HCT116 (cell line): ENCODE measurements at regions not wholly inside any gene's neighbourhood (a gene's known extent, or its start where the extent isn't known, plus 50 kb on each side); places are given as distances from the start of the nearest gene placed in this dataset.

Experiments
- ATAC-seq: fragments of 200-7000 bp; cut with Tn5 transposase; 2 replicates; pipeline ENCODE4 v1.9.1; 2020; ENCODE audit warnings: mild to moderate bottlenecking, moderate library complexity
- BruUV-seq: library from RNA; stranded (reverse); fragments of 400-500 nt; replicated peaks from 2 replicates; lab custom pipeline; 2021; lab: Mats Ljungman, UMichigan
- CTCF ChIA-PET: fragments of 300-600 bp; sonication (Branson Sonifier 250); formaldehyde crosslinking; loops from one replicate; lab custom pipeline; 2021; ENCODE audit warnings: antibody characterized with exemption; lab: Charles Lee
- POLR2A ChIA-PET: fragments of 300-600, 350-600 bp; sonication (Branson Sonifier 250); formaldehyde crosslinking; loops from one replicate; lab custom pipeline; 2021; ENCODE audit warnings: antibody characterized with exemption; lab: Charles Lee
- RAD21 ChIA-PET, 2 experiments: fragments of 300-600 bp; sonication (Branson Sonifier 250); formaldehyde crosslinking; loops; one replicate each; lab custom pipeline; 2023; ENCODE audit warnings: low total read pairs in 2 of 2; ENCODE audit not compliant: uncharacterized antibody in 2 of 2, unreplicated experiment in 2 of 2, low non-redundant PET in 1 of 2; lab: Charles Lee
- DNase-seq: peaks from one replicate; pipeline ENCODE4 v3.0.0-alpha.2; 2010; ENCODE audit warnings: low read depth, low spot score
- H2AFZ ChIP-seq: fragments of 200-600 bp; shearing (Covaris generic), sonication (generic); 2 replicates; pipeline ENCODE4 v1.6.1; 2017; ENCODE audit warnings: low read depth, mixed run types, mixed read lengths, antibody characterized with exemption, low read length; ENCODE audit not compliant: poor library complexity, severe bottlenecking
- H3K27ac ChIP-seq: 2 replicates; pipeline ENCODE4 v1.5.1; 2012; ENCODE audit warnings: low read depth, low read length
- H3K27me3 ChIP-seq: fragments of 200-600 bp; sonication (generic); 2 replicates; pipeline ENCODE4 v1.6.1; 2016; ENCODE audit warnings: mixed run types, low read length, mixed read lengths; ENCODE audit not compliant: insufficient read depth
- H3K36me3 ChIP-seq, 2 experiments: fragments of 200-500 bp in 1 of 2; fragments of 200-600 bp in 1 of 2; sonication (Bioruptor generic) in 1 of 2; sonication (generic) in 1 of 2; 2 replicates each; pipeline versions ENCODE4 v1.5.1 to v1.6.1; 2014 to 2016; ENCODE audit warnings: low read length in 2 of 2, inconsistent platforms in 1 of 2, mixed read lengths in 1 of 2, mixed run types in 1 of 2; ENCODE audit not compliant: insufficient read depth in 2 of 2, control insufficient read depth in 1 of 2
- H3K4me1 ChIP-seq, 2 experiments: fragments of 200-600 bp in 1 of 2; sonication (generic) in 1 of 2; 2 replicates each; pipeline versions ENCODE4 v1.5.1 to v1.6.1; 2012 to 2017; ENCODE audit warnings: low read length in 2 of 2, inconsistent platforms in 1 of 2, mild to moderate bottlenecking in 1 of 2, mixed read lengths in 1 of 2, mixed run types in 1 of 2, moderate library complexity in 1 of 2; ENCODE audit not compliant: insufficient read depth in 2 of 2, control insufficient read depth in 1 of 2
- H3K4me2 ChIP-seq: fragments of 200-600 bp; sonication (generic); 2 replicates; pipeline ENCODE4 v1.6.1; 2017; ENCODE audit warnings: mixed run types, low read length, mixed read lengths
- H3K4me3 ChIP-seq, 2 experiments: fragments of 200-600 bp in 1 of 2; sonication (generic) in 1 of 2; replicated peaks in 1 of 2; 2 replicates each; pipeline ENCODE4 v1.5.1; 2011 to 2016; ENCODE audit warnings: low read length in 2 of 2, control low read depth in 1 of 2, low read depth in 1 of 2, mild to moderate bottlenecking in 1 of 2, mixed read lengths in 1 of 2, mixed run types in 1 of 2
- H3K79me2 ChIP-seq: fragments of 200-600 bp; sonication (generic); 2 replicates; pipeline ENCODE4 v1.6.1; 2017; ENCODE audit warnings: mild to moderate bottlenecking, mixed run types, low read length, moderate library complexity, mixed read lengths; ENCODE audit not compliant: insufficient read depth
- H3K9ac ChIP-seq: fragments of 200-600 bp; sonication (generic); 2 replicates; pipeline ENCODE4 v1.6.1; 2016; ENCODE audit warnings: low read length, mixed read lengths
- H3K9me2 ChIP-seq: fragments of 200-600 bp; sonication (generic), shearing (Covaris generic); 2 replicates; pipeline ENCODE4 v1.6.1; 2017; ENCODE audit warnings: mixed run types, mild to moderate bottlenecking, moderate library complexity; ENCODE audit not compliant: insufficient read depth
- H3K9me3 ChIP-seq, 2 experiments: fragments of 200-500 bp in 1 of 2; fragments of 200-600 bp in 1 of 2; sonication (Bioruptor generic) in 1 of 2; sonication (generic) in 1 of 2; 2 replicates each; pipeline ENCODE4 v1.6.1; 2014 to 2017; ENCODE audit warnings: low read length in 2 of 2, mixed read lengths in 2 of 2, inconsistent platforms in 1 of 2, low read depth in 1 of 2, mild to moderate bottlenecking in 1 of 2, mixed run types in 1 of 2, moderate library complexity in 1 of 2; ENCODE audit not compliant: control insufficient read depth in 1 of 2, insufficient read depth in 1 of 2
- H4K20me1 ChIP-seq: fragments of 200-600 bp; sonication (generic), shearing (Covaris generic); 2 replicates; pipeline ENCODE4 v1.6.1; 2017; ENCODE audit warnings: mixed run types, mild to moderate bottlenecking, moderate library complexity; ENCODE audit not compliant: insufficient read depth
- CBX3 ChIP-seq: IDR thresholded peaks from 2 replicates; pipeline ENCODE4 v1.6.1; 2012; ENCODE audit warnings: low read depth
- CEBPB ChIP-seq: IDR thresholded peaks from 2 replicates; pipeline ENCODE4 v1.6.1; 2012; ENCODE audit warnings: low read depth
- ELF1 ChIP-seq: IDR thresholded peaks from 2 replicates; pipeline ENCODE4 v1.6.1; 2012; ENCODE audit warnings: low read depth, borderline replicate concordance
- EZH2phosphoT487 ChIP-seq: fragments of 200-600 bp; IDR thresholded peaks from 2 replicates; pipeline ENCODE4 v1.6.1; 2018; ENCODE audit warnings: antibody characterized with exemption, borderline replicate concordance
- FOSL1 ChIP-seq: IDR thresholded peaks from 2 replicates; pipeline ENCODE4 v1.6.1; 2012; ENCODE audit warnings: low read depth
- MAX ChIP-seq: IDR thresholded peaks from 2 replicates; pipeline ENCODE4 v1.6.1; 2012
- POLR2A ChIP-seq: IDR thresholded peaks from 2 replicates; pipeline ENCODE4 v1.7.0; 2011; ENCODE audit warnings: borderline replicate concordance; ENCODE audit not compliant: insufficient read depth, insufficient read length; ENCODE audit errors: extremely low read depth
- POLR2AphosphoS5 ChIP-seq: IDR thresholded peaks from 2 replicates; pipeline ENCODE4 v1.6.1; 2011; ENCODE audit warnings: mild to moderate bottlenecking, low read depth, low read length, moderate library complexity
- RAD21 ChIP-seq: IDR thresholded peaks from 2 replicates; pipeline ENCODE4 v1.6.1; 2012; ENCODE audit warnings: low read depth, mild to moderate bottlenecking
- SP1 ChIP-seq: IDR thresholded peaks from 2 replicates; pipeline ENCODE4 v1.6.1; 2012; ENCODE audit warnings: low read depth
- SRF ChIP-seq: IDR thresholded peaks from 2 replicates; pipeline ENCODE4 v1.6.1; 2012; ENCODE audit warnings: low read depth
- TCF7L2 ChIP-seq: IDR thresholded peaks from 2 replicates; pipeline ENCODE4 v1.7.0; 2011; ENCODE audit warnings: borderline replicate concordance, inconsistent platforms; ENCODE audit not compliant: insufficient read depth, insufficient read length; ENCODE audit errors: extremely low read depth
- YY1 ChIP-seq: IDR thresholded peaks from 2 replicates; pipeline ENCODE4 v1.6.1; 2011; ENCODE audit warnings: low read length, low read depth, moderate library complexity, mild to moderate bottlenecking; ENCODE audit not compliant: insufficient replicate concordance; ENCODE audit errors: extremely low read depth
- ZNF274 ChIP-seq: fragments of 200-500 bp; sonication (Bioruptor generic); IDR thresholded peaks from 2 replicates; pipeline ENCODE4 v1.6.1; 2014; ENCODE audit warnings: mild to moderate bottlenecking, low read depth, low read length, inconsistent platforms
- intact Hi-C: fragments of 100-400 bp; cut with micrococcal nuclease; formaldehyde crosslinking; loops from 2 replicates; pipeline ENCODE4 v1.10.0; 2022
- TF ChIP-seq, protein P1 (sequence below): IDR thresholded peaks from 2 replicates; pipeline ENCODE4 v1.6.1; 2012
- TF ChIP-seq, protein P2 (sequence below), 3 experiments: fragments of 200-600 bp in 1 of 3; sonication (generic) in 1 of 3; IDR thresholded peaks in 2 of 3; conservative IDR thresholded peaks in 1 of 3; 2 replicates each; pipeline ENCODE4 v1.5.1; 2012 to 2017; ENCODE audit warnings: low read depth in 2 of 3, low read length in 2 of 3, antibody characterized with exemption in 1 of 3, borderline replicate concordance in 1 of 3, control low read depth in 1 of 3, mild to moderate bottlenecking in 1 of 3, mixed read lengths in 1 of 3, mixed run types in 1 of 3, moderate library complexity in 1 of 3; ENCODE audit not compliant: insufficient read depth in 1 of 3
- TF ChIP-seq, protein P3 (sequence below): IDR thresholded peaks from 2 replicates; pipeline ENCODE4 v1.6.1; 2011; ENCODE audit warnings: mild to moderate bottlenecking, low read length, moderate library complexity; ENCODE audit not compliant: insufficient replicate concordance; ENCODE audit errors: extremely low read depth

DNA sequence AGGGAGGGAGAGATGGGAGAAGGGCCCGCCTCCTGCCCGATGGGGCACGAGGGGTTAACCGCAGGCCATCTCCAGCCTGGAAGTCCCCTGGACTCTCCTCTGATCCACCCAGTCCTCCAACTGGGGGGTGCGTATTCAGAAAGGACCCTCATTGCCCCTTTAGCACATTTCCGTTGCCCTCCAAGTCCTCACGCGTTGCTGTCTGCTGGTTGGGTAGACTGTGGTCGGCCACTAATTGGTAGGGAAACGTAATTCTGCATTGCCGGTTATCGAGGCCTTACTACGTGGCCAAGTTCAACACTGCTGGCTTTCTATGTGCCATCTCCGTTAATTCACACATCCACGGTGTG, 103.4 kb downstream of the FOXL1 start:
- TF ChIP-seq TCF7L2 (no peak), FOSL1 (no peak), RAD21 (no peak), MAX (no peak), EZH2phosphoT487 (no peak), POLR2AphosphoS5 (no peak), SP1 (no peak), ZNF274 (no peak), ELF1 (no peak), CEBPB (no peak), POLR2A (no peak), SRF (no peak), CBX3 (no peak), YY1 (no peak)
- TF ChIP-seq, protein P1, sequence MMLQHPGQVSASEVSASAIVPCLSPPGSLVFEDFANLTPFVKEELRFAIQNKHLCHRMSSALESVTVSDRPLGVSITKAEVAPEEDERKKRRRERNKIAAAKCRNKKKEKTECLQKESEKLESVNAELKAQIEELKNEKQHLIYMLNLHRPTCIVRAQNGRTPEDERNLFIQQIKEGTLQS = no peak
- TF ChIP-seq, protein P2, sequence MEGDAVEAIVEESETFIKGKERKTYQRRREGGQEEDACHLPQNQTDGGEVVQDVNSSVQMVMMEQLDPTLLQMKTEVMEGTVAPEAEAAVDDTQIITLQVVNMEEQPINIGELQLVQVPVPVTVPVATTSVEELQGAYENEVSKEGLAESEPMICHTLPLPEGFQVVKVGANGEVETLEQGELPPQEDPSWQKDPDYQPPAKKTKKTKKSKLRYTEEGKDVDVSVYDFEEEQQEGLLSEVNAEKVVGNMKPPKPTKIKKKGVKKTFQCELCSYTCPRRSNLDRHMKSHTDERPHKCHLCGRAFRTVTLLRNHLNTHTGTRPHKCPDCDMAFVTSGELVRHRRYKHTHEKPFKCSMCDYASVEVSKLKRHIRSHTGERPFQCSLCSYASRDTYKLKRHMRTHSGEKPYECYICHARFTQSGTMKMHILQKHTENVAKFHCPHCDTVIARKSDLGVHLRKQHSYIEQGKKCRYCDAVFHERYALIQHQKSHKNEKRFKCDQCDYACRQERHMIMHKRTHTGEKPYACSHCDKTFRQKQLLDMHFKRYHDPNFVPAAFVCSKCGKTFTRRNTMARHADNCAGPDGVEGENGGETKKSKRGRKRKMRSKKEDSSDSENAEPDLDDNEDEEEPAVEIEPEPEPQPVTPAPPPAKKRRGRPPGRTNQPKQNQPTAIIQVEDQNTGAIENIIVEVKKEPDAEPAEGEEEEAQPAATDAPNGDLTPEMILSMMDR (IDR thresholded peaks at IDR 0.05 in 2 of 3, conservative IDR thresholded peaks at IDR 0.05 in 1 of 3; ENCODE audit: borderline replicate concordance in 1 of 3, insufficient read depth in 1 of 3, low read depth in 2 of 3, low read length in 2 of 3) = no peak
- TF ChIP-seq, protein P3, sequence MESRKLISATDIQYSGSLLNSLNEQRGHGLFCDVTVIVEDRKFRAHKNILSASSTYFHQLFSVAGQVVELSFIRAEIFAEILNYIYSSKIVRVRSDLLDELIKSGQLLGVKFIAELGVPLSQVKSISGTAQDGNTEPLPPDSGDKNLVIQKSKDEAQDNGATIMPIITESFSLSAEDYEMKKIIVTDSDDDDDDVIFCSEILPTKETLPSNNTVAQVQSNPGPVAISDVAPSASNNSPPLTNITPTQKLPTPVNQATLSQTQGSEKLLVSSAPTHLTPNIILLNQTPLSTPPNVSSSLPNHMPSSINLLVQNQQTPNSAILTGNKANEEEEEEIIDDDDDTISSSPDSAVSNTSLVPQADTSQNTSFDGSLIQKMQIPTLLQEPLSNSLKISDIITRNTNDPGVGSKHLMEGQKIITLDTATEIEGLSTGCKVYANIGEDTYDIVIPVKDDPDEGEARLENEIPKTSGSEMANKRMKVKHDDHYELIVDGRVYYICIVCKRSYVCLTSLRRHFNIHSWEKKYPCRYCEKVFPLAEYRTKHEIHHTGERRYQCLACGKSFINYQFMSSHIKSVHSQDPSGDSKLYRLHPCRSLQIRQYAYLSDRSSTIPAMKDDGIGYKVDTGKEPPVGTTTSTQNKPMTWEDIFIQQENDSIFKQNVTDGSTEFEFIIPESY = no peak
- ChIA-PET CTCF (no interaction called here), POLR2A (no interaction called here), RAD21 (no interaction called here)
- Histone ChIP-seq H3K4me2 (no peak overlapping the region), H3K9me2 (no peaks in the 10 kb centered on the region), H3K36me3 (no peaks in the 10 kb centered on the region), H2AFZ (no peak overlapping the region), H3K4me3 (no peak overlapping the region), H3K27me3 (no peaks in the 10 kb centered on the region), H3K4me1 (peaks cover 0 to 7% of the 10 kb centered on the region in 2 experiments; a peak in 2 of 4 replicates), H3K9me3 (no peaks in the 10 kb centered on the region), H3K9ac (no peak overlapping the region), H3K79me2 (no peaks in the 10 kb centered on the region), H4K20me1 (no peaks in the 10 kb centered on the region), H3K27ac (no peak overlapping the region)
- DNase-seq (no peak), ATAC-seq (no peak)
- BruUV-seq = no TSS peak
- intact Hi-C loops = no loop called here
